K562 (cell line): ENCODE measurements at regions not wholly inside any gene's neighbourhood (a gene's known extent, or its start where the extent isn't known, plus 50 kb on each side); places are given as distances from the start of the nearest gene placed in this dataset.

ENCODE experiments used
- ARID4B ChIP-seq: sonication (generic); formaldehyde crosslinking; IDR thresholded peaks from 2 replicates; pipeline ENCODE4 v1.8.0; 2022; ENCODE audit warnings: mild to moderate bottlenecking, missing genetic modification reagents
- POLR2A ChIP-seq: fragments of 450-650 bp; conservative IDR thresholded peaks from 2 replicates; pipeline ENCODE4 v1.6.1; 2016

GRCh38 chr7:31462636-31463035 lies 51.3 kb upstream of the ITPRID1 start:
- TF ChIP-seq ARID4B (no peak), POLR2A (no peak)
